Mucosa of descending colon (tissue), 3 donors: ENCODE measurements at regions not wholly inside any gene's neighbourhood (a gene's known extent, or its start where the extent isn't known, plus 50 kb on each side); places are given as distances from the start of the nearest gene placed in this dataset.
"Not testable (repeated sequence)": the region's sequence is repeated elsewhere in the genome, so short reads cannot be mapped to it uniquely, and the experiment has no call there.

ENCODE experiments used
- ATAC-seq: fragments of 200-7000 bp; cut with Tn5 transposase; one replicate; pipeline ENCODE4 v1.9.1; 2020; ENCODE audit warnings: mild to moderate bottlenecking, moderate library complexity
- DNase-seq, 3 donors: peaks; one replicate each; pipeline ENCODE4 v3.0.0-alpha.2; 2020
- H3K36me3 ChIP-seq: fragments of 200-600 bp; one replicate; pipeline ENCODE4 v1.8.0; 2021; ENCODE audit warnings: low read depth, mild to moderate bottlenecking
- H3K4me1 ChIP-seq: fragments of 200-600 bp; one replicate; pipeline ENCODE4 v1.8.0; 2021; ENCODE audit warnings: low read depth, mild to moderate bottlenecking
- H3K4me3 ChIP-seq: fragments of 200-600 bp; one replicate; pipeline ENCODE4 v1.8.0; 2021; ENCODE audit warnings: mild to moderate bottlenecking
- H3K9me3 ChIP-seq: fragments of 200-600 bp; one replicate; pipeline ENCODE4 v1.8.0; 2021; ENCODE audit warnings: mild to moderate bottlenecking
- CTCF ChIP-seq: fragments of 200-600 bp; IDR thresholded peaks from one replicate; pipeline ENCODE4 v1.8.0; 2022; ENCODE audit warnings: antibody characterized with exemption, mild to moderate bottlenecking
- intact Hi-C, 2 donors: fragments of 100-400 bp; cut with DNase I in 1 of 2; cut with micrococcal nuclease in 1 of 2; formaldehyde crosslinking; loops; one replicate each; pipeline versions ENCODE4 v1.11.0 to v1.11.1; 2022; cut with DNase I, micrococcal nuclease
- donor health status: DM: no; HTN: no; CAD: no; lungs with moderate emphysema.
- donor health status: DM: no; HTN: no; CAD: no.
- donor health status: DM: no; HTN: yes; CAD: no.

GRCh38 chr6:27825025-27825793 lies 87.0 kb downstream of the OR2B2 start:
- Histone ChIP-seq H3K4me1 (peaks cover 9% of the 10 kb centered on the region), H3K36me3 (no peaks in the 10 kb centered on the region), H3K9me3 (no peaks in the 10 kb centered on the region), H3K4me3 (no peak overlapping the region)
- no peak for TF ChIP-seq CTCF
- intact Hi-C loops = no loop called here
- ATAC-seq (no peak), DNase-seq (no peak)

GRCh38 chr6:27824211-27825024 lies 87.8 kb downstream of the OR2B2 start:
- DNase-seq = peak; percentile 54 to 69 (median 66)
- peak overlapping the region; percentile 40 for H3K4me3 ChIP-seq
- H3K36me3 ChIP-seq, intact Hi-C loops, H3K9me3 ChIP-seq, H3K4me1 ChIP-seq: not testable (repeated sequence)
- ATAC-seq = peak; percentile 82

- H3K36me3 ChIP-seq, H3K9me3 ChIP-seq, intact Hi-C loops, H3K4me3 ChIP-seq, H3K4me1 ChIP-seq: not testable (repeated sequence)
- DNase-seq (peak; percentile 87 to 89 (median 88)), ATAC-seq (peak; percentile 97)
Measured at GRCh38 chr6:27823714-27824210, 88.4 kb downstream of the OR2B2 start.

GRCh38 chr6:27816906-27817305 lies 95.3 kb downstream of the OR2B2 start:
- no peaks in the 10 kb centered on the region for H3K36me3 ChIP-seq
- TF ChIP-seq CTCF = no peak
- DNase-seq (no peak), ATAC-seq (no peak)
- no peak overlapping the region for H3K4me3 ChIP-seq
- intact Hi-C loops = no loop called here
- H3K4me1 ChIP-seq = peaks cover 6% of the 10 kb centered on the region
- H3K9me3 ChIP-seq = no peaks in the 10 kb centered on the region

GRCh38 chr6:27814665-27815424 lies 97.4 kb downstream of the OR2B2 start:
- peak; percentile 67 to 88 (median 69) for DNase-seq
- peaks cover 13% of the 10 kb centered on the region for H3K4me1 ChIP-seq
- H3K4me3 ChIP-seq = peak overlapping the region; percentile 4
- intact Hi-C loops = no loop called here
- H3K36me3 ChIP-seq = no peaks in the 10 kb centered on the region
- TF ChIP-seq CTCF = no peak
- H3K9me3 ChIP-seq = no peaks in the 10 kb centered on the region
- peak; percentile 82 for ATAC-seq

GRCh38 chr6:27814415-27814664 lies 97.9 kb downstream of the OR2B2 start:
- Histone ChIP-seq H3K4me1 (peaks cover 16% of the 10 kb centered on the region), H3K4me3 (peak overlapping the region; percentile 4)
- ATAC-seq, H3K36me3 ChIP-seq, H3K9me3 ChIP-seq, intact Hi-C loops, DNase-seq: not testable (repeated sequence)
